GM23248 (cell line): ENCODE measurements at regions not wholly inside any gene's neighbourhood (a gene's known extent, or its start where the extent isn't known, plus 50 kb on each side); places are given as distances from the start of the nearest gene placed in this dataset.

ENCODE experiments used
- EZH2 ChIP-seq: fragments of 200-600 bp; sonication (generic); IDR thresholded peaks from 2 replicates; pipeline ENCODE4 v1.6.1; 2018; ENCODE audit warnings: antibody characterized with exemption, mild to moderate bottlenecking; ENCODE audit not compliant: insufficient read depth, poor library complexity, severe bottlenecking
- EZH2phosphoT487 ChIP-seq: fragments of 200-600 bp; sonication (generic); IDR thresholded peaks from 2 replicates; pipeline ENCODE4 v1.6.1; 2018; ENCODE audit warnings: antibody characterized with exemption, moderate library complexity, mild to moderate bottlenecking, low read depth; ENCODE audit not compliant: insufficient read depth

DNA sequence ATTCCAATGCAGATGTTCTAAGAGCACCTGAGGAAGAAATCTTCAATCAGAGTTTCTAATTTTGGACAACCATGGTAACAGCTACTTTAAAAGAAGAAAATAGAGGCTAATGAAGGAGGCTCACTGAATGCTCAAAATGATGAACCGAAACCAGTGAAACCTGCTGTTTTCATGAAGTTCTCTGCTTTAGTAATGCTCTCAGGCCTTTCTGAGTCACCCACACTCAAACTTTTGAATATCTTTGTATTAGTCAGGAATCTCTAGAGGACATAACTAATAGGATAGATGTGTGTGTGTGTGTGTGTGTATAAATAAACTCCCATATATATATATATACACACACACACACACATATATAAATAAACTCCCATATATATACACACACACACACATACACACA, 76.9 kb upstream of the RIT2 start:
- TF ChIP-seq EZH2: no peak
- TF ChIP-seq EZH2phosphoT487: no peak
